ENCODE measurements at regions not wholly inside any gene's neighbourhood (a gene's known extent, or its start where the extent isn't known, plus 50 kb on each side); places are given as distances from the start of the nearest gene placed in this dataset.

DNA sequence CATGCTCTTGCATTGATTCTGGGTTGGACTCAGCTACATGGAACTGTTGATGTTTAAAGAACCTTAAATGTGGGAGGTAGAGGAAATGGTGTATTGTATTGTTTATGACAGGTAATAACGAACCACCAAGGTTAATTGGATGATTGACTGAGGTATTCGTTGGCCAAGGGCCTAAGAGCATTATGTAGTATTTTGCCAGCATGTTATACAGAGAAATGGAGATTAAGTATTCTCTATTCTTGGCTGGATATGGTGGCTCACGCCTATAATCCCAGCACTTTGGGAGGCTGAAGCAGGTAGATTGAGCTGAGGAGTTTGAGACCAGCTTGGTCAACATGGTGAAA, 59.0 kb upstream of the CDK20 start:
- DNase-seq: no peak

DNA sequence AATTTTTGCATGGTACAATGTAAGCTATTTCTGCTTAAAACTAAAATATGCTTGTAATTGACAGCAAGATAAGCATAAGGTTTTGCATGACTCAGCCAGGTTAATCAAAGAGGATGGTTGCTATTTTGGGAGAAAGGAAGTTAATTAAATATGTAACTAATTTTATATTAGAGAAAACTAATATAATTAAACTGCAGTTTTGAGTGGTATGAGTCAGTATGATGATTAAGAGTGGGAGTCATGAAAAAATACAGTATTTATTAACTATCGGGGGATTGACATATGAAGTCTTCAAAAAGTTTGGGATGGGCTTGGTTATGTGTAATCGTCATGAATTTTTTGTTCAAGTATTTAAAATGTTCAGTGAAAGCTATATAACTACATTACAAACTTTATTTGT, 54.0 kb upstream of the CDK20 start:
- DNase-seq: no peak

DNA sequence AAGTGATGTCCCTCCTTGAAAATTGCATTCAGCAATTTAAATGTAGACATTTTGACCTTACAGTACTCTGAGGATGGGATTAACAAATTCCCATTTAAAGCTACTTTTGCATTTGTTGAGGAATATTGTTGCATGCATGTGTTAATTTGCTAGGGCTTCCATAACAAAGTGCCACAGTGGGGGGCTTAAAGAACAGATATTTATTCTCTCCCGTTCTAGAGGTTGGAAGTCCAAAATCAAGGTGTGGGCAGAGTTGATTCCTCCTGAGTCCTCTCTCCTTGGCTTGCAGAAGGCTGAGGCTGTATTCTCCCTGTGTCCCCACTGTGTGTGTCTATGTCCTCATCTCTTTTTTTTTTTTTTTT, 51.8 kb upstream of the CDK20 start:
- DNase-seq: no peak

DNA sequence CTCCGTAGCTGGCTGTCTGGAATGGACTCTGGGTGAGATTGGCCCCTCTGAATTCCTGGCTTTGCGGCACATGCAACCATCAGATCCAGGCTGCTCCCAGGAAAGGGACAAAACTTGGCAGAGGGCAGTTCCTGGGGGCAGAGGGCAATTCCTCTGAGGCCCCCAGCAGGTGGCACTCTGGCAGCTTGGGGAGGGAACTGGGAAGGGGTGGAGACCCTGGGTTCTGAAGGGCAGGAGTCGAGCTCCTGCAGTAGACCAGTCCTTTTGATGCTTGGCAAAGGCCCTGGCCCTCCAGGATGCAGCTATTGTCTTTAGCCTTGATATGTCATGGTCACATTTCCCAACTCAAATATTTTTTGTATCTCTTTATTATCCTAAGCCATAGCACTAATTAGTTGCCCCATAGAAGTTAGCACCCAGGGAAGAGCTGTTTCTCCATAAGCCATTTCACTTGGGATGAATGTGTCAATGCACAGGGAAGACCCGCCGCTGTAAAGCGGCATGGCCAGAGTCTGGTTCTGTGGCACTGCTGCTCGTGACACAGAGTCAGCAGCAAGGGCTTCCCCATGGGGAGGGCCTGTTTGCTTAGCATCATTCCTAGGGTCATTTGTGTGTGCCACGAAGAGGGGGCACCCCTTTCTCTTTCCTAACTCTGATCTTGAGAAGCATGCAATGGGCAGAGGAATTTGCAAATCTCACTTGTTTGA, 51.2 kb upstream of the CDK20 start:
- DNase-seq: no peak

DNA sequence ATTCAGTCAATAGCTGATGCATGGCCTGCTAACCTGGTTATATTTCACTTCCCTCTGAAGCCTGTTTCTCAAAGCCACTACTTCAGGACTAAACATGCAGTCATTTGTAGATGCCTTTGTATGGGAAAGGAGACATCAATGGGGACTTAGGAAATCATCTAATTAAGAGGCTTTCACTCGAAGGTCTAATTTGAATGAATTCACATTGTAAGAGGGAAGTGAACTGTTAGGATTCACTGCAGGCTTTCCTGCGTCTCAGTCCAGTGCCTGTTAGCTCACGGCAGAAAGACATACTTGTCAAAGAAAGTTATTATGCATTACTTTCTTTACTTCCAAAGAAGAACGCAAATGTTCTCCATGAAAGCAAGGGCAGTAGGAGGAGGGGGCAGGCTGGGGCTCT, 50.6 kb upstream of the CDK20 start:
- no peak for DNase-seq

Measured in activated CD8-positive, alpha-beta memory T cell treated with anti-CD3 and anti-CD28 coated beads for 24 hours (primary cell).